GM18909 (cell line): ENCODE measurements at regions not wholly inside any gene's neighbourhood (a gene's known extent, or its start where the extent isn't known, plus 50 kb on each side); places are given as distances from the start of the nearest gene placed in this dataset.

Experiments
- ATAC-seq: cut with Tn5 transposase; IDR thresholded peaks from one replicate; pipeline ENCODE4 v1.9.1; 2021; ENCODE audit warnings: mild to moderate bottlenecking; ENCODE audit not compliant: unreplicated experiment, poor library complexity

DNA sequence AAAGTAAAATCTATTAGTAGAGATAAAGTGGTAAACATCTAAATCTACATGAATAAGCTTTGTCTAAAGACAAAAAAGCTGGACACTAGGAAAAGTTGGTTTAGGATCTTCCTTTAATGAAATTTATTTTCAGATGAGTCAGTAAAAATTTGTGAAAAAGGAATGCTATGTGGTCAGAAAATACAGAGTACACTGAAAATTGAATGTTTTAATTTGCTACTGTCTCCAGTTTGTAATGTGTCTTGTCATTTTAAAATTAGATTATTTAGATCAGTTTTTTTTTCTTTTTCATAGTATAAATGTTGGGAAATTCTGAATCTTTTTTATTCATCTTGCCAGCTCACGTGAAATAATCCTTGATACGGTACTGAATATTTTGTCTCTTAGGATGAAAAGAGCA, 56.9 kb downstream of the SLITRK6 start:
- ATAC-seq = no peak

- ATAC-seq = no peak
Observed at GRCh38 chr13:85741017-85741416, 58.2 kb downstream of the SLITRK6 start.

GRCh38 chr13:85738696-85739320, 60.4 kb downstream of the SLITRK6 start:
- ATAC-seq = no peak

DNA sequence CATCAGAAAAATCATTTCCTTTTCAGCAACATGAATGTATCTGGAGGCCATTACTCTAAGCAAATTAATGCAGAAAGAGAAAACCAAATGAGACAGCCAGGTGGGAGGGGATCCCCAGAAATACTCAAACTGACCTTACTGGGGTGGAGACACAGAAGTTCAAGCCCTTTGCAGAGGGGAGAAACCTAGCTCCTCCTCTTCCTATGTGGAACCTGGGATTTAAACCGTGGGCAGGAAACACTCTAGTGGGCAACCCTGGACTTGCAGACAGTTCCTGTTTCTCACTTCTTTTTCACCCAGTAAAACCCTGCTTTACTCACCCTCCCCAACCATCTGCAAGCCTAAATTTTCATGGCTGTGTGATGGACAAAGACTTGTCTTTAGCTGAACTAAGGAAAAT, 61.3 kb downstream of the SLITRK6 start:
- no peak for ATAC-seq

DNA sequence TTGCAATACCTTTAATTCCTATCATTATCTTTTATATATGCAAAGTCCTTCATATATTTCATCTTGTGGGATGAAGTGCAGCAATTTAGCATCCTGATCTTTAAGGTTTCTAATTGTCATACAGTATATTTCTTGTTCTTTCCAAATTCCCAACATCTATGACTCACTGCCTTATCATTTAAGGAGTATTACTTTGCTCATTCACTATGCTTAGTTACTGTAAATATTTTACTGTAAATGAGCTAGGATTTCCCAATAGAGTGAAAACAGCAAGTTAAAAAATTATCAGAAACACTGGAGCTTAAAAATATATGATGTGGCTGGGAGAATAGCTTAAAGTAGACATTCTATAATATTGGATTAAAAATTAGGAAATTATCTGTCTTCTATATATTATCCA, 69.9 kb downstream of the SLITRK6 start:
- ATAC-seq = no peak

GRCh38 chr13:85728811-85729210, 70.4 kb downstream of the SLITRK6 start:
- ATAC-seq = no peak

DNA sequence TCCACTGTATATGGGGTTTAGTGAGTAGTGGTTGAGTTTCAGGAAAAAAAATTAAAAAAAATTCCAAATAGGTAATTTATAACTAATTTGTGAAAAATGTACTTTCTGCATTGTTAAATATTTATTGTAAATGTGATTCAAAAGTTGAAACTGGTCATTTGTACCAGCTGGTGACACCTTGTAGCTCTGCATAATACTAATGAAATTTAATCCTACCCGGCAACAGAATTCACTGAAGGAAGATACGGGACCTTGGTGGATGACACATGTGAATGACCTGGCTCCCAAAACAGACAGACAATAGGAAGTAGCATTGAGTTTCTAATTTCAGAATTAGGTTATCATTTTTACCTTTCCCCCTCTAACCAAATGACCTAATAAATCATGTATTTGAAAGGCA, 73.8 kb downstream of the SLITRK6 start:
- ATAC-seq = no peak

DNA sequence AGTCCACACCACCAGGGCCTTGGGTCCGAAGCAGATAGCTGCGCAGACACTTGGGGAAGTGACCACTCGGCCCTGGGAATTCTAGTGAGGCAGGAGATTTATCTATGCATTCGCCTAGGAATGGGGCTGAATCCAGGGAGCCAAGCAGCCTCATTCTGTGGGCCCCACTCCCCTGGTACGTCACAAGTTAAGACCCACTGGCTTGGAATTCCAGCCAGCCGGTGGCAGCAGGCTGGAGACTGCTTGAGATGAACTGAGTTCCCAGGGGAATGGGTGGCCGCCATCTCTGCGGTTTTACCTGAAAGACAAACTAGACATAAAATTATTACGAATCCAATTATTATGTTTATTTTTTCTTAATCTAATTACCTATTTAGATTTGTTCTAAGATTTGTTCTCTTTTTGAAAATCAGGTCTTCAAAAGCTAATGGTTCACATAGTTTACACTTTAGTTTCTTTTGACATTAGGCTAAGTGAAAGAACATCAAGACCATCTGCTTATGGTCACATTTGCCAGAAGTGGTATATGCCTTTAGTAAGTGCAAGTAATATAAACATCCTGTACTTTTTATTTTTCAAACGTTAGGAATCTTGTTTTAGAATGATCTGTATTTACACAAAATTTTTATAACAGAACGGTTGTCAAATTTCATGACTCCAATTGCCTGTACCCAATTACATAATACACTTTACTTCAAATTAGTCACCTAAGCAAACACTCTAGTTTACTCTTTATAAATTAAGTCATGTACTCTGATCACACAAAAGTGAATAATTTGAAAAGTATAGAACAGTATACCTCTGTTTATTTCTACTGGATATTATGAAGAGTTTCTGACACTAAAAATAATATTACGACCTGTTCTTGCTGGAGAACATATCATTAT, 74.4 kb downstream of the SLITRK6 start:
- no peak for ATAC-seq

DNA sequence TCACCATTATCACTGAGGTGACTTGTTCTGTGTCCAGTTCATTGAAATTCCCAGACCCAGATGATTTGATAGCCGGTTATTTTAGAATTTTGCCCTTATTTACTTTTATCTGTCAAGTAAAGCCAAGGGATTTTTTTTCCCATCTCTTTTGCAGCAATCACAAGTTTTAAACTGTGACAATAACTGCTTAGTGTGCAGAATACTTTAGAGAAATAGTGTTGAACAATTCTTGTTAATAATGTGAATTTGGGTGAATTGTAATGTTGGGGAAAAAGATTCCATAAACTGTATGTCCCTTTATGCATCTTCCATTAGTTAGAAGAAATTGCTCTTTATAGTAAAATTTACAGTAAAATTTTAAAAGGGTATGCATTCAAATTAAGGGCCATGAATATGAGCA, 79.5 kb downstream of the SLITRK6 start:
- no peak for ATAC-seq

DNA sequence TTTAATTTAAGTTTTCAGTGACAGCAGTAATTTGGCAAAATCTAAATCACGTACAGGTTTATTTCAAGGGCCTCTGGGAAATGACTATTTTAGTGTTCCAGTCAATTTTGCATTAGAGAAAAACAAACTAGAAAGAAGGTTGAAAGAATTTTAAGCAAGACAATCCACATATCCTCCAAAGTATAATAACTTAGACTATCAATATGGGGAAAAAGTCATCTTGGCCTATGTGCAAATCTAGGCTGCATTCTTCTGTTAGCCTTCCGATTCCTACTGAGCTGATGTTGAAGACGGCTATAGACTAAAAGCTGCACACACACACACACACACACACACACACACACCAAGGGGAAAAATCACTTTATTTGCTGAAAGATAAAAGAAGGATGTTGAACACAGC, 81.3 kb downstream of the SLITRK6 start:
- no peak for ATAC-seq

- no peak for ATAC-seq
Observed at GRCh38 chr13:85710545-85710944, 88.7 kb downstream of the SLITRK6 start.

DNA sequence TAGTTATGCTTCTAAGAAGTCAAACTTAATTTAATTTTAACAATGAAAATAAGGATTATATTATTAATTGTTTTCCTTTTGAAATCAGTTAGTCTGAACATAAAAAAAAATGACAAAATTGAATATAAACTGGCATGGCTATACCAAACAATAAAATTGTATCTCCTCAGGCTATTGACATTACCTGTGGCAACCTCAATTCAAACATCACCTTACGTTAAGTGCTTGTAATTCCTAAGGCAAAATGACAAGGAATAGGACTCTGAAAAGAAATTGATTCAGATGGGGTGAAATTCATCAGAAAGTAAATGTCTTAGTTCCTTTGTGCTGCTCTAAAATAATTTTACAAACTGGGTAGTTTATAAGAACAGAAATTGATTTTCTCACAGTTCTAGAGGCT, 89.5 kb downstream of the SLITRK6 start:
- no peak for ATAC-seq

DNA sequence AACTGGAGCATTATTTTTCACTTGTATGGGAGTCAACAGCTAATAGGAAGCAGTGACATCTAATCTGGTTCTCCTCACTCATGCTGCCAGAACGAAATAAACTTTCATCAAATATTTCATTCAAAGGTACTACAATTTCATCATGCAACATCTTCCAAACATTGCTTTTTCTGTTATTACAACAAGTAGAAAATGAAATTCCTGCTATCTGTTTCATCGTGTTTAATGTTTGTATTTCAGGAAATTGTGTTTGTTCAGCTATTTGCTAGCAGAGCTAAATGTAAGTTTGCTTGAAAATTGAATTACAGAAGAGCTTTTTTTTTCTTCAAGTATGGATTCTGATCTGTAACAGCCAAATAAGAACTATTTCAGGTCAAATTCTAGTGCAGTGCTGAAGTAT, 90.1 kb downstream of the SLITRK6 start:
- ATAC-seq = no peak

DNA sequence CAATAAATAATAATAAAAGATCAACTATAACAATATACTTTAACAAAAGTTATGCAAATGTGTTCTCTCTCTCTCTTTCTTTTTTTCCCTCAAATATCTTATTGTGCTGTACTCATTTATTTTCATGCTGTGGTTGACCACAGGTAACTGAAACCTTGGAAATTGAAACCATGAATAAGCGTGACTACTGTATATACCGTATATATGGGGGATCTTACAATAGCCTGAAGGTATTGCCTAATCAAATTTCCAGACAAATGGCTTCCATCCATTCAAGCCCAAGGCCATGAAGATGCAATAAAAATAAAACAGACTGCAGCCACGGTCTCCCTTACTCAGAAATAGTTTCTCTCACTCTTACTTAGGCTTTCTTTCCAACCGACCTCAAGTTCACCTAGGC, 98.3 kb downstream of the SLITRK6 start:
- ATAC-seq = no peak

GRCh38 chr13:85698256-85698655, 101.0 kb downstream of the SLITRK6 start:
- no peak for ATAC-seq

DNA sequence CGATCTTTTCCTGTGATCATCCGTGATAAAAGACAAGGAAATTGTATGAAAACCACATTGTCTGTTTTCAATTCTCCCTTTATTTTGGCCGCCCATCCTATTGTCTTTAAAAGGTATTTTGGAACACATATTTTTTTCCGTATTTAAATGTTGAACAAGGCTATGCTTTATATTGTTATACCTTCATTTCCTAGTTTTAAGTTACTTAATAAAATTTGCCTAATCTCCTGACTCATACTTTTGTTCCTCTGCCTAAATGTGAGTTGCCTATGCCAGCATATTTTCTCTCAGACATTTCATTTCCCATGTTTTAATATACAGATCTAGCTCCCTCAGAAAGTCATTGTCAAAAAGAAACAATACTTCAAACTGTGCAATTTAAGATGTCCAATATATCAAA, 104.2 kb downstream of the SLITRK6 start:
- no peak for ATAC-seq

DNA sequence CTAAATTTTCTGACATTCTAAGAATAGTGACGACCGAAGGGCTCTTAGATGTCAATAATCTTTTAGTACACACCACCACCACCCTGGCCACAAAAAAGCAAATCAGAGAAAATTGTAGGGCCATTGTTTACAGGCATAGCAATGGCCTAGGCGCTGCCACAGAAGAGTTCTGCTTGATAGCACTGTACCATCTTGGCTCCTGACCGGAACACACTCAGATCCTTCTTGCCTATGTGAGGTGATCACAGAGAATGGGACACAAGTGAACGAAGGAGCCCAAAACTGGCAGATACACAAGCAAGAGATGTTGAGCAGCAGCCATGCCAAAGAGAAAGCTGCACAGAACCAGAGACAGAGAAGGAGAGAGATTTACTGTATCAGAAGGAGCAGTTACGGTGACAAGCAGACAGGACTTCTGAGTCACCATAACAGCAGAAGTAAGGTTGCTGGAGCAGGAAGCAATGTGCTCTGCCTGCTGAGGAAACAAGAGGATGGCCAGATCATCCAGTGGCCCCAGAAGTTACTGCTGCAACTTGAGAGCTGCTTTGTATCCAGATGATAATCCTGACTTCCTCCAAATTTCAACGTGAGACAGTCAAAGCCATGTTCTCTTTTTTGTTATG, 105.2 kb downstream of the SLITRK6 start:
- no peak for ATAC-seq

DNA sequence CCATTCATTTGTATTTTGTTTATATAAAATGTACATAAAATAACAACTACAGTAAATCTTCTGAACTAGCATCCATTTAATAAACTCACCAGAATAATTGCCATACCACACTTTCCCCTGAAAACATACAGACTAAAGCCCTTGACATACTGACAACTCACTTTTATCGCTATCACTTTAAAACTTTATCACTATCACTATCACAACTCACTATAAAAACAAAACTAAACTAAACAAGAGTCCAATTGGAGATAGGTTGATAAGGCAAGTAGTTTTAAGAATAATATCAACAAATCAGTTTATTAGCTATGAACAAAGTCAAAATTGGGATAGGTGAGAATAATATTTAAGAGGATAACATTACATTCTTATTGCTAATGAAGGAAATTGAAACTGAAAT, 108.9 kb downstream of the SLITRK6 start:
- no peak for ATAC-seq

GRCh38 chr13:85685436-85685835, 113.8 kb downstream of the SLITRK6 start:
- ATAC-seq = no peak

- no peak for ATAC-seq
Observed at GRCh38 chr13:85675151-85675907, 123.9 kb downstream of the SLITRK6 start.

GRCh38 chr13:85671336-85671735, 127.9 kb downstream of the SLITRK6 start:
- no peak for ATAC-seq
